ENCODE measurements at regions not wholly inside any gene's neighbourhood (a gene's known extent, or its start where the extent isn't known, plus 50 kb on each side); places are given as distances from the start of the nearest gene placed in this dataset.
"Not testable (repeated sequence)": the region's sequence is repeated elsewhere in the genome, so short reads cannot be mapped to it uniquely, and the experiment has no call there.

- TF ChIP-seq CTCF, POLR2A (IDR thresholded peaks at IDR 0.05): not testable (repeated sequence)
These were observed 353.4 kb downstream of the PTPRU start for GRCh38 chr1:29589716-29590115.

All from thyroid gland (tissue), 4 donors.